PFSK-1 (cell line): ENCODE measurements at regions not wholly inside any gene's neighbourhood (a gene's known extent, or its start where the extent isn't known, plus 50 kb on each side); places are given as distances from the start of the nearest gene placed in this dataset.

Experiments
- POLR2AphosphoS5 ChIP-seq: IDR thresholded peaks from 2 replicates; pipeline ENCODE4 v1.6.1; 2012; ENCODE audit warnings: low read depth, mild to moderate bottlenecking, control low read depth, low read length, moderate library complexity
- SIN3A ChIP-seq: IDR thresholded peaks from 2 replicates; pipeline ENCODE4 v1.6.1; 2012; ENCODE audit warnings: mild to moderate bottlenecking, low read length, moderate library complexity, borderline replicate concordance; ENCODE audit not compliant: insufficient read depth
- TAF1 ChIP-seq: IDR thresholded peaks from 2 replicates; pipeline ENCODE4 v1.6.1; 2012; ENCODE audit warnings: low read length, control low read depth, borderline replicate concordance; ENCODE audit not compliant: insufficient read depth
- TF ChIP-seq, protein P1 (sequence below), 2 experiments: IDR thresholded peaks; 2 replicates each; pipeline versions ENCODE4 v1.6.1 to v1.8.0; 2011 to 2012; ENCODE audit warnings: low read depth in 2 of 2, low read length in 2 of 2, control low read depth in 1 of 2, inconsistent platforms in 1 of 2, mild to moderate bottlenecking in 1 of 2, moderate library complexity in 1 of 2; ENCODE audit not compliant: insufficient read depth in 1 of 2

DNA sequence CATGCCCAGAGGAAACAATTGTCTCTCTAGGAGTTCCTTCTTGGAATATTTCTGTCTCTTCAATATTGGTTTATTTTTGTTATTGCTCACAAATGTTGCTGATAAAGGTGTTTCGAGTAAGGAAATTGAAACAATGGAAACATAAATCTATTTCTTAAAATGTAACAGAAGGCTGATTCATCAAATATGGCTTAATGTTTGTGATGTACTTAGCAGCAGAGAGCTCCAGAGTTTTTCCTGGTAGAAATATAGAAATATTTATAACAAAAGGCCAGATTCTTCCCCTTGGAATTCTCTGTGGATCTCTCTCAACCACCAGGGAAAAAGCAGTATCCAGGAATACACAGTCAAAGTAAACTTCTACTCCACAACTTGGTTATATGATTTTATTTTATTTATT, 149.2 kb upstream of the LRIG3 start:
- TF ChIP-seq POLR2AphosphoS5 (no peak), TAF1 (no peak), SIN3A (no peak)
- TF ChIP-seq, protein P1, sequence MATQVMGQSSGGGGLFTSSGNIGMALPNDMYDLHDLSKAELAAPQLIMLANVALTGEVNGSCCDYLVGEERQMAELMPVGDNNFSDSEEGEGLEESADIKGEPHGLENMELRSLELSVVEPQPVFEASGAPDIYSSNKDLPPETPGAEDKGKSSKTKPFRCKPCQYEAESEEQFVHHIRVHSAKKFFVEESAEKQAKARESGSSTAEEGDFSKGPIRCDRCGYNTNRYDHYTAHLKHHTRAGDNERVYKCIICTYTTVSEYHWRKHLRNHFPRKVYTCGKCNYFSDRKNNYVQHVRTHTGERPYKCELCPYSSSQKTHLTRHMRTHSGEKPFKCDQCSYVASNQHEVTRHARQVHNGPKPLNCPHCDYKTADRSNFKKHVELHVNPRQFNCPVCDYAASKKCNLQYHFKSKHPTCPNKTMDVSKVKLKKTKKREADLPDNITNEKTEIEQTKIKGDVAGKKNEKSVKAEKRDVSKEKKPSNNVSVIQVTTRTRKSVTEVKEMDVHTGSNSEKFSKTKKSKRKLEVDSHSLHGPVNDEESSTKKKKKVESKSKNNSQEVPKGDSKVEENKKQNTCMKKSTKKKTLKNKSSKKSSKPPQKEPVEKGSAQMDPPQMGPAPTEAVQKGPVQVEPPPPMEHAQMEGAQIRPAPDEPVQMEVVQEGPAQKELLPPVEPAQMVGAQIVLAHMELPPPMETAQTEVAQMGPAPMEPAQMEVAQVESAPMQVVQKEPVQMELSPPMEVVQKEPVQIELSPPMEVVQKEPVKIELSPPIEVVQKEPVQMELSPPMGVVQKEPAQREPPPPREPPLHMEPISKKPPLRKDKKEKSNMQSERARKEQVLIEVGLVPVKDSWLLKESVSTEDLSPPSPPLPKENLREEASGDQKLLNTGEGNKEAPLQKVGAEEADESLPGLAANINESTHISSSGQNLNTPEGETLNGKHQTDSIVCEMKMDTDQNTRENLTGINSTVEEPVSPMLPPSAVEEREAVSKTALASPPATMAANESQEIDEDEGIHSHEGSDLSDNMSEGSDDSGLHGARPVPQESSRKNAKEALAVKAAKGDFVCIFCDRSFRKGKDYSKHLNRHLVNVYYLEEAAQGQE (IDR thresholded peaks at IDR 0.05; ENCODE audit: insufficient read depth in 1 of 2, low read depth in 2 of 2, low read length in 2 of 2): no peak
